GM23248 (cell line): ENCODE measurements at regions not wholly inside any gene's neighbourhood (a gene's known extent, or its start where the extent isn't known, plus 50 kb on each side); places are given as distances from the start of the nearest gene placed in this dataset.
A peak's percentile ranks its signal among the peaks of the same experiment; 100 is the strongest.

ENCODE experiments used
- DNase-seq: peaks from one replicate; pipeline ENCODE4 v3.0.0-alpha.2; 2015
- H2AFZ ChIP-seq: fragments of 200-600 bp; sonication (generic); 2 replicates; pipeline ENCODE4 v1.6.1; 2016; ENCODE audit warnings: antibody characterized with exemption
- H3F3A ChIP-seq: fragments of 200-600 bp; sonication (generic); 2 replicates; pipeline ENCODE4 v1.6.1; 2016; ENCODE audit warnings: mild to moderate bottlenecking, antibody characterized with exemption, mixed run types; ENCODE audit not compliant: insufficient read depth
- H3K27ac ChIP-seq: fragments of 200-600 bp; sonication (generic); 2 replicates; pipeline ENCODE4 v1.5.1; 2016; ENCODE audit warnings: mild to moderate bottlenecking
- H3K27me3 ChIP-seq: fragments of 200-600 bp; sonication (generic); replicated peaks from 2 replicates; pipeline ENCODE4 v1.6.1; 2016; ENCODE audit warnings: mild to moderate bottlenecking; ENCODE audit not compliant: insufficient read depth
- H3K36me3 ChIP-seq: fragments of 200-600 bp; sonication (generic); 2 replicates; pipeline ENCODE4 v1.6.1; 2016; ENCODE audit warnings: low read depth, mild to moderate bottlenecking
- H3K4me1 ChIP-seq: fragments of 200-600 bp; sonication (generic); 2 replicates; pipeline ENCODE4 v1.6.1; 2016; ENCODE audit warnings: mild to moderate bottlenecking; ENCODE audit not compliant: insufficient read depth
- H3K4me2 ChIP-seq: fragments of 200-600 bp; sonication (generic); one replicate; pipeline ENCODE4 v1.6.1; 2016; ENCODE audit warnings: mild to moderate bottlenecking; ENCODE audit not compliant: unreplicated experiment
- H3K4me3 ChIP-seq: fragments of 200-600 bp; sonication (generic); 2 replicates; pipeline ENCODE4 v1.5.1; 2016; ENCODE audit warnings: mild to moderate bottlenecking
- H3K79me2 ChIP-seq: fragments of 200-600 bp; sonication (generic); 2 replicates; pipeline ENCODE4 v1.6.1; 2016; ENCODE audit warnings: mild to moderate bottlenecking; ENCODE audit not compliant: insufficient read depth
- H3K9ac ChIP-seq: fragments of 200-600 bp; sonication (generic); 2 replicates; pipeline ENCODE4 v1.6.1; 2016; ENCODE audit warnings: mild to moderate bottlenecking
- H3K9me2 ChIP-seq: fragments of 200-600 bp; sonication (generic); 2 replicates; pipeline ENCODE4 v1.6.1; 2016; ENCODE audit warnings: mixed run types, mild to moderate bottlenecking, moderate library complexity; ENCODE audit not compliant: insufficient read depth
- H3K9me3 ChIP-seq: fragments of 200-600 bp; sonication (generic); one replicate; pipeline ENCODE4 v1.6.1; 2017; ENCODE audit warnings: low read depth
- H4K20me1 ChIP-seq: fragments of 200-600 bp; sonication (generic); 2 replicates; pipeline ENCODE4 v1.6.0; 2016; ENCODE audit not compliant: insufficient read depth
- EZH2 ChIP-seq: fragments of 200-600 bp; sonication (generic); IDR thresholded peaks from 2 replicates; pipeline ENCODE4 v1.6.1; 2018; ENCODE audit warnings: antibody characterized with exemption, mild to moderate bottlenecking; ENCODE audit not compliant: insufficient read depth, poor library complexity, severe bottlenecking
- EZH2phosphoT487 ChIP-seq: fragments of 200-600 bp; sonication (generic); IDR thresholded peaks from 2 replicates; pipeline ENCODE4 v1.6.1; 2018; ENCODE audit warnings: antibody characterized with exemption, moderate library complexity, mild to moderate bottlenecking, low read depth; ENCODE audit not compliant: insufficient read depth
- WGBS, 2 experiments: methylation state at CpG; one replicate each; pipeline ENCODE4 v1.1.6; 2015 to 2017; ENCODE audit warnings: low lambda C conversion rate in 2 of 2, low coverage in 1 of 2; ENCODE audit errors: missing lambda C conversion rate in 2 of 2; 5-methylcytosine and 5-hydroxymethylcytosine counted together
- in situ Hi-C: fragments of 300-500 bp; cut with MboI; formaldehyde crosslinking; loops from 2 replicates; pipeline ENCODE4 v1.15.0; 2020

DNA sequence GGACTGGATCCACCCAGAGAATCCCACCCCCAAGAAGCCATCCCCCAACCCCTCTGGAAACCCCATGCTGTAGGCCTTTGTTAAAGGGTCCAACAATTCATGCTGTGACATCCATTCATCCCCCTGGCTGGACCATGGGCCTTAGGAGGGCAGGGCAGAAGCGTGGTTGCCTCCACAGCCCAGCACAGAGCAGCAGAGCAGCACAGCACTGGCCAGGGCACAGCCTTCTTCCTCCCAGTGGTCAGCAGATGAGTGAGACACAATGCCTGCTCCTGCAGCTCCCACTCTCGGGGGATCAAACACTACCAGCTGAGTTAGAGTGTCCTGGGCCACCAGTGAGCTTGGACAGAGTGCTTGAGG, 84.5 kb upstream of the LINC01488 start:
- H3K27me3 ChIP-seq = no peaks in the 10 kb centered on the region
- no peak overlapping the region for H2AFZ ChIP-seq
- H4K20me1 ChIP-seq = no peaks in the 10 kb centered on the region
- H3K79me2 ChIP-seq = no peaks in the 10 kb centered on the region
- no peak overlapping the region for H3K9ac ChIP-seq
- no peak for DNase-seq
- no peak overlapping the region for H3K27ac ChIP-seq
- H3F3A ChIP-seq = no peaks in the 10 kb centered on the region
- no peaks in the 10 kb centered on the region for H3K9me2 ChIP-seq
- H3K4me3 ChIP-seq = no peak overlapping the region
- no peaks in the 10 kb centered on the region for H3K36me3 ChIP-seq
- WGBS, 2 experiments = 89 to 95% methylated on average over 2 of the region's 2 CpGs
- in situ Hi-C loops = no loop called here
- TF ChIP-seq EZH2 (no peak), EZH2phosphoT487 (no peak)
- H3K9me3 ChIP-seq = no peaks in the 10 kb centered on the region
- peaks cover 11% of the 10 kb centered on the region for H3K4me1 ChIP-seq
- H3K4me2 ChIP-seq = no peak overlapping the region

GRCh38 chr11:69397732-69398131, 83.7 kb upstream of the LINC01488 start:
- Histone ChIP-seq H3K9ac (no peak overlapping the region), H3K9me2 (no peaks in the 10 kb centered on the region), H3K9me3 (no peaks in the 10 kb centered on the region), H3K4me1 (peaks cover 11% of the 10 kb centered on the region), H4K20me1 (no peaks in the 10 kb centered on the region), H3K36me3 (no peaks in the 10 kb centered on the region), H3K27me3 (no peaks in the 10 kb centered on the region), H3K4me2 (no peak overlapping the region), H2AFZ (no peak overlapping the region), H3K4me3 (no peak overlapping the region), H3K79me2 (no peaks in the 10 kb centered on the region), H3K27ac (no peak overlapping the region), H3F3A (no peaks in the 10 kb centered on the region)
- WGBS, 2 experiments = 70% methylated on average over 3 of the region's 3 CpGs
- DNase-seq = no peak
- in situ Hi-C loops = no loop called here
- TF ChIP-seq EZH2phosphoT487 = no peak
- no peak for TF ChIP-seq EZH2

GRCh38 chr11:69398529-69399492, 82.7 kb upstream of the LINC01488 start:
- no peaks in the 10 kb centered on the region for H4K20me1 ChIP-seq
- in situ Hi-C loops = no loop called here

DNA sequence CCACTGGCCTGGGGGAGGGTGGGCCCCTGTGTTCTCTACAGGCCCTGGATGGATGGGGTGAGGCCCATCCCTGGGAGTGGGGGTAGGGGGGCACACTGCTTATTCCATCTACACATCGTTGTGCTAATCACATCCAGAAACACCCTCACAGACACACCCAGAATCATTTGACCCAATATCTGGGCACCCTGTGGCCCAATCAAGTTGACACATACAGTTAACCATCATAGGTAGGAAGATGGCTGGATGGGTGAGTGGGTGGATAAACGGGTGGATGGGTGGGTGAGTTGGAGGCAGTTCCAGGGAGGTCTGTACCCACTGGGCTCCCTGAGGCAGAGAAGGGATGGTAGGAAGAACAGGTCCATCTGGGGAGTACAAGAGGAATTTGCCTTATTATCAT, 81.3 kb upstream of the LINC01488 start:
- Histone ChIP-seq H3K9me3 (no peaks in the 10 kb centered on the region), H3K79me2 (no peaks in the 10 kb centered on the region), H3K4me3 (no peak overlapping the region), H4K20me1 (no peaks in the 10 kb centered on the region), H3K9me2 (no peaks in the 10 kb centered on the region), H2AFZ (no peak overlapping the region), H3K4me1 (peaks cover 15% of the 10 kb centered on the region), H3K27ac (no peak overlapping the region), H3K27me3 (no peaks in the 10 kb centered on the region), H3K9ac (no peak overlapping the region), H3K4me2 (no peak overlapping the region), H3K36me3 (no peaks in the 10 kb centered on the region), H3F3A (peaks cover 6% of the 10 kb centered on the region; the same call in 1 of the 2 replicates)
- 44 to 51% methylated on average over 2 of the region's 2 CpGs for WGBS, 2 experiments
- in situ Hi-C loops = no loop called here
- no peak for TF ChIP-seq EZH2
- no peak for TF ChIP-seq EZH2phosphoT487
- DNase-seq = no peak

More at GRCh38 chr11:69398529-69399492, 82.7 kb upstream of the LINC01488 start:
- H3K9ac ChIP-seq = peak overlapping the region; percentile 19; the same call in 1 of the 2 replicates
- no peak for TF ChIP-seq EZH2
- TF ChIP-seq EZH2phosphoT487 = no peak
- DNase-seq = peak; percentile 81
- peaks cover 15% of the 10 kb centered on the region for H3K4me1 ChIP-seq
- no peak overlapping the region for H3K4me2 ChIP-seq
- H3K27me3 ChIP-seq = no peaks in the 10 kb centered on the region
- H3K79me2 ChIP-seq = no peaks in the 10 kb centered on the region
- no peaks in the 10 kb centered on the region for H3K36me3 ChIP-seq
- H3K9me2 ChIP-seq = no peaks in the 10 kb centered on the region
- H3K4me3 ChIP-seq = no peak overlapping the region
- H3K9me3 ChIP-seq = no peaks in the 10 kb centered on the region
- no peak overlapping the region for H3K27ac ChIP-seq
- H2AFZ ChIP-seq = no peak overlapping the region
- WGBS, 2 experiments = 55 to 63% methylated on average over 23 to 24 of the region's 28 CpGs
- peaks cover 6% of the 10 kb centered on the region; the same call in 1 of the 2 replicates for H3F3A ChIP-seq
